Activated CD8-positive, alpha-beta memory T cell treated with anti-CD3 and anti-CD28 coated beads, Interleukin-2, amount 10 ng/mL, durations not matched to agents 7 days and 5 days (primary cell): ENCODE measurements at regions not wholly inside any gene's neighbourhood (a gene's known extent, or its start where the extent isn't known, plus 50 kb on each side); places are given as distances from the start of the nearest gene placed in this dataset.
"Not testable (repeated sequence)": the region's sequence is repeated elsewhere in the genome, so short reads cannot be mapped to it uniquely, and the experiment has no call there.

Source experiments
- ATAC-seq: fragments of 150-1000 bp; cut with Tn5 transposase; one replicate; pipeline ENCODE4 v1.10.0; 2021; ENCODE audit warnings: moderate library complexity
- CTCF ChIA-PET: fragments of 350-600 bp; sonication (Branson Sonifier 250); formaldehyde crosslinking; loops from one replicate; lab custom pipeline; 2021; ENCODE audit warnings: antibody characterized with exemption; lab: Charles Lee
- DNase-seq: peaks from one replicate; pipeline ENCODE4 v3.0.0-alpha.2; 2020
- H3K27ac Mint-ChIP-seq: one replicate; pipeline ENCODE4 v1.8.0; 2021; ENCODE audit warnings: mild to moderate bottlenecking, mixed read lengths
- H3K27me3 Mint-ChIP-seq: one replicate; pipeline ENCODE4 v1.8.0; 2021; ENCODE audit warnings: mixed read lengths
- H3K36me3 Mint-ChIP-seq: one replicate; pipeline ENCODE4 v1.8.0; 2021; ENCODE audit warnings: mild to moderate bottlenecking, mixed read lengths
- H3K4me1 Mint-ChIP-seq: one replicate; pipeline ENCODE4 v1.8.0; 2021; ENCODE audit warnings: mixed read lengths
- H3K4me3 Mint-ChIP-seq: one replicate; pipeline ENCODE4 v1.8.0; 2021; ENCODE audit warnings: mild to moderate bottlenecking, moderate library complexity, mixed read lengths
- H3K9me3 Mint-ChIP-seq: one replicate; pipeline ENCODE4 v1.8.0; 2022; ENCODE audit warnings: low read depth, mixed read lengths

DNA sequence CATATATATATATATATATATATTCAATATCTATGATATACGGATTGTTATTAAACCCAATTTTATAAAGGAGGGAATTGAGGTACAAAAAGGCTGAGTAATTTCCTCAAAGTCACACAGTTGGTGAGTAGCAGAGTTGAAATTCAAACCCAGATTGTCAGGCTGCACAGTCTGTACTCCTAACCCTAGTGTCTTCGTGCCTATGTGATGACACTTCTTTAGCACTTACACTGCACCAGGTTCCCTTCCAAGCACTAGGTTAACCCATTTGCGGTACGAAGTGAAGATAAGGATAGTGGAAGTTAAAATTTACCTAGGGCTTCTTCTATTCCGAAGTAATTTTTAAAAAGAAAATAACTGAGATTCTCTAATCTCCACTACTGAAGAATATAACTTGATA lies 125.1 kb upstream of the TSPAN8 start:
- DNase-seq (no peak), ATAC-seq (no peak)
- CTCF ChIA-PET, result no interaction called here
- Mint-ChIP-seq H3K27ac (no peak overlapping the region), H3K9me3 (no peaks in the 10 kb centered on the region), H3K4me1 (no peaks in the 10 kb centered on the region), H3K27me3 (no peaks in the 10 kb centered on the region), H3K4me3 (no peak overlapping the region), H3K36me3 (no peaks in the 10 kb centered on the region)

DNA sequence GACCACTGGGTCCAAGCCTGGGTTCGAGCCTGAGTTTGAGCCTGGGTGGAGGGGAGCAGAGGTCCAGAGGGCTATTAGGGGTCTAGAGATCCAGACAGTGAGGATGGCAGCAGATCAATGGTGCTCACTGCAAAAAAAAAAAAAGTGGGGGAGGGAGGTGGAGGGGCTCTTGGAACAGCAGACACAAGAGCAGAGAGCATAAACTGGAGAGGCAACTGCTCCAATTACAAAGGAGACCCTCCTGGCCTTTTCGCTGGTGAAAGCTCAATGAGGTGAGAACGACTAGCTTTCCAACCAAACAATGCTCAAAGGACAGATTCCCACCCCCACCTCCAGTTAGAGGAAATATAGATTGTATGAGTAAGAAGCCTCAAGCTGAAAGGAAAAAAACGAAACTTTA lies 124.2 kb upstream of the TSPAN8 start:
- no peaks in the 10 kb centered on the region for H3K36me3 Mint-ChIP-seq
- no peak for DNase-seq
- no peaks in the 10 kb centered on the region for H3K9me3 Mint-ChIP-seq
- H3K27me3 Mint-ChIP-seq, result no peaks in the 10 kb centered on the region
- no peak overlapping the region for H3K4me3 Mint-ChIP-seq
- CTCF ChIA-PET, result no interaction called here
- H3K4me1 Mint-ChIP-seq, result no peaks in the 10 kb centered on the region
- no peak for ATAC-seq
- no peak overlapping the region for H3K27ac Mint-ChIP-seq

DNA sequence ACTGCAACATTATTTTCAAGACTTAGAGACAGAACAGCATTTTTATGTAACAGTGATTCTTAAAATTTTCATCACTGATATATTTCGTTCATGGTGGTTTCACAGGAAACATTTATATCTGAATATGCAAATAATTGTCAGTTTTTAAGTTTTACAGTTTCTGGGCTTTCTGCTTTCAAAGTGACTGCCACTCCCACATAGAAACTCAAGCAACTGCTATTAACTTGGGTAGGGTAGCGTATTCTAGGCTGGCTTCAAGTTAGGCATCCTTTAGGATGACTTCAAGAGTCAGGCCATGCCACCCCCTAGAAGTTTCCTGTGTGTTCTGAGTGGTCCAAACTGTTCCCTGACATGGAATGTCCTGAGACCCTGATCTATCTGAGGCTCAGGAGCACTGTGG lies 123.6 kb upstream of the TSPAN8 start:
- no peaks in the 10 kb centered on the region for H3K9me3 Mint-ChIP-seq
- H3K27me3 Mint-ChIP-seq, result no peaks in the 10 kb centered on the region
- H3K27ac Mint-ChIP-seq, result no peak overlapping the region
- H3K36me3 Mint-ChIP-seq, result no peaks in the 10 kb centered on the region
- H3K4me3 Mint-ChIP-seq, result no peak overlapping the region
- no peaks in the 10 kb centered on the region for H3K4me1 Mint-ChIP-seq
- no peak for DNase-seq
- CTCF ChIA-PET, result no interaction called here
- no peak for ATAC-seq

DNA sequence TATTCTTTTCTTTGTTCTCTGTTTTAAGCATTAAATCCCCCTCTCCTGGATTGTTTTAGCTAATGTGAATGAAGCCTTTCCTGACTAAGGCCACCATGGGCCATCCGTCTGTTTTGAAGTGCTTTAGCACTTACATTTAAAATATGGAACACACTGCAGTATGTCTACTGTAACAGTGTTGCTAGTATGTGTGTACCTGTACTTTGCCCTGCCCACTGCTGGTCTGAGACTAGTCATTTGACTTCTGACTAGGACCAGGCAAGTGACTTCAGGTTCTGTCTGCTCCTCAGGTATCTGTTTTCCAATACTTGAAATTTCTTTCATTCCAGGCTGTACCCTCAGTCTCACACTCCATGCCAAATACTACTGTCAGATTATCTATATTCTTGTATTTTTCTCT lies 120.1 kb upstream of the TSPAN8 start:
- DNase-seq (no peak), ATAC-seq (no peak)
- Mint-ChIP-seq H3K27me3 (no peaks in the 10 kb centered on the region), H3K4me3 (no peak overlapping the region), H3K36me3 (no peaks in the 10 kb centered on the region), H3K27ac (no peak overlapping the region), H3K4me1 (no peaks in the 10 kb centered on the region), H3K9me3 (no peaks in the 10 kb centered on the region)
- CTCF ChIA-PET, result no interaction called here

DNA sequence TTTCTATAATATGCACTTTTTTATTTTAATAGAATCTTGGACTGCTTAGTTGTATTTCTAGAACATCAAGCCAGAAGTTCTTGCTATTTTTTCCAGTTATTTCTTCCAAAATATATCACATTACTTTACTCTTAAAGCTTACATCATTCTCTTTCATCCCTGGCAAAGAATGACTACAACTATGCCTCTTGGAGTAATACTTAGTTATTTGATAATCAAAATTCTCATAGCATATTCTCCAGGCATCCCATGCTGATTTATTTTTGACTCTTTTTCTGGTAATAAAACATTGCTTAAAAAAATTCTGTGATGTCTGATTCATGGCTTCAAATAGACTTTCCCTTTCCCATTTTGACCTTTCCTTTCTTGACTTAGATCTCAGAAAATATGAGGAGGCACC lies 118.7 kb upstream of the TSPAN8 start:
- Mint-ChIP-seq H3K27me3 (no peaks in the 10 kb centered on the region), H3K4me3 (no peak overlapping the region), H3K4me1 (no peaks in the 10 kb centered on the region), H3K9me3 (no peaks in the 10 kb centered on the region), H3K36me3 (no peaks in the 10 kb centered on the region), H3K27ac (no peak overlapping the region)
- DNase-seq, result no peak
- CTCF ChIA-PET, result no interaction called here
- no peak for ATAC-seq

DNA sequence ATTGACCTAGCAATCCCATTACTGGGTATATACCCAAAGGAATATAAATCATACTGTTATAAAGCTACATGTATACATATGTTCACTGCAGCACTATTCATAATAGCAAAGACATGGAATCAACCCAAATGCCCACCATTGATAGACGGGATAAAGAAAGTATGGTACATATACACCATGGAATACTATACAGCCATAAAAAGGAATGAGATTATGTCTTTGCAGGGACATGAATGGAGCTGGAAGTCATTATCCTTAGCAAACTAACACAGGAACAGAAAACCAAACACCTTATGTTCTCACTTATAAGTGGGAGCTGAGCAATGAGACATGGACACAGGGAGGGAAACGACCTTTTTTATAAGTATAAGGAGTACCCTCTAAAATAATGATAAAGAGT lies 113.0 kb upstream of the TSPAN8 start:
- H3K27ac Mint-ChIP-seq, H3K4me3 Mint-ChIP-seq, H3K9me3 Mint-ChIP-seq, CTCF ChIA-PET, H3K36me3 Mint-ChIP-seq, DNase-seq, ATAC-seq, H3K27me3 Mint-ChIP-seq, H3K4me1 Mint-ChIP-seq: not testable (repeated sequence)

DNA sequence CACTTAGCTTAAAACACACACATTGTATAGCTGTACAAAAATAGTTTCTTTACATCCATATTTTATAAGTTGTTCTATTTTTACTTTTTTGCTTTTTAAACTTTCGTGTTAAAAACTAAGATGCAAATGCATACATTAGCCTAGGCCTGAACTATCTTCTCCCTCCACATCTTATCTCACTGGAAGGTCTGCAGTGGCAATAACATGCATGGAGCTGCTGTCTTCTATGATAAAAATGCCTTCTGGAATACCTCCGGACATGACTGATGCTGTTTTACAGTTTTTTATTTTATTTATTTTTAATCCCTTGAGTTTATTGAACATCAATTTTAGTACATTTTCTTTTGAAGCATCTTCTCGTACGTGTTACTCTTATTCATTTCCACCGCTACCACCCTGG lies 112.3 kb upstream of the TSPAN8 start:
- Mint-ChIP-seq H3K27ac (no peak overlapping the region), H3K4me3 (no peak overlapping the region), H3K9me3 (peaks cover 2% of the 10 kb centered on the region), H3K27me3 (no peaks in the 10 kb centered on the region), H3K36me3 (no peaks in the 10 kb centered on the region), H3K4me1 (no peaks in the 10 kb centered on the region)
- CTCF ChIA-PET, result no interaction called here
- DNase-seq (no peak), ATAC-seq (no peak)

DNA sequence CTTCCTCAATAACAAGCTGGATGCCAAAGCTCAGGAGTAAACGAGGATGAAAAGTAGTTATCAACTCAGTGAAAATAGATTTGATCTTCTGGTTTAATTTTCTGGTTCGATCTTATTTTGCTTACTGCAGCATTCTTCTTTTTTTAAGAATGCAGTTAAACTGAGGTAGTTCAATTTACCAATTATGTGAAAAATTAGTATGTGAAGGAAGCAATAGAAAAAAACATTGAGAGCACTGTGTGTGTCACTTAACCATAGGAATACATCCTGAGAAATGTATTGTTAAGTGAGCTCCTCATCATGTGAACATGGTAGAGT lies 111.4 kb upstream of the TSPAN8 start:
- Mint-ChIP-seq H3K36me3 (no peaks in the 10 kb centered on the region), H3K4me1 (no peaks in the 10 kb centered on the region)
- no peak for DNase-seq

DNA sequence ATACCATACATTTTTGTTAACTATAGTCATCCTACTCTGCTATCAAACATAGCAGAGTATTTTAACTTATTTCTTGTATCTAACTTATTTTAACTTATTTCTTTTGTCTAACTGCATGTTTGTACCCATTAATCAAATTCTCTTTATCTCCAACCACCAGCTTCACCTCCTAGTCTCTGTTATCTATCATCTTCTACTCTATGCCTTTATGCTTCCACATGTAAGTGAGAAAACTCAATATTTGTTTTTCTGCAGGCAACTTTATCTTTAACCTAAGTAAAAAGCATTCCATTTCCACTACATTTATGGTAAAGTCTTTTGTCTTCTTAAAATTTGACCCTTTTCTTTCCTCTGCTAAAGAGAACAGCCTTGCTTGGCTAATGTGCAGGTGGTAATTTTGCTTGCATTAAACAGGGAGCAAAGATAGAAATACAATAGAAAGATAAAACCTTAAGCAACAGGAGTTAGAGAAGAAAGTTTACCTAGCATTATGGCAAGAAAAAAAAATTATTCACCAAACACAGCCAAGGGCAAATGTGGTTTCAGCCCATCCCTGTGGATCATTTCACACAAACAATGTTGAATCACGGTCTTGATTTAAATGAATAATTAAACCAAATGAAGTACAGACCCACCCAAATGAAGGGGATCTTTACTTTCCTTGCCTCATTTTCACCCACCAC lies 110.9 kb upstream of the TSPAN8 start:
- CTCF ChIA-PET, result no interaction called here
- Mint-ChIP-seq H3K36me3 (no peaks in the 10 kb centered on the region), H3K9me3 (peaks cover 2% of the 10 kb centered on the region), H3K27ac (no peak overlapping the region), H3K4me1 (no peaks in the 10 kb centered on the region), H3K27me3 (no peaks in the 10 kb centered on the region), H3K4me3 (no peak overlapping the region)
- DNase-seq (no peak), ATAC-seq (no peak)

More for the DNA sequence above, 111.4 kb upstream of the TSPAN8 start:
- CTCF ChIA-PET, result no interaction called here
- Mint-ChIP-seq H3K4me3 (no peak overlapping the region), H3K27ac (no peak overlapping the region), H3K9me3 (peaks cover 2% of the 10 kb centered on the region), H3K27me3 (no peaks in the 10 kb centered on the region)
- no peak for ATAC-seq

DNA sequence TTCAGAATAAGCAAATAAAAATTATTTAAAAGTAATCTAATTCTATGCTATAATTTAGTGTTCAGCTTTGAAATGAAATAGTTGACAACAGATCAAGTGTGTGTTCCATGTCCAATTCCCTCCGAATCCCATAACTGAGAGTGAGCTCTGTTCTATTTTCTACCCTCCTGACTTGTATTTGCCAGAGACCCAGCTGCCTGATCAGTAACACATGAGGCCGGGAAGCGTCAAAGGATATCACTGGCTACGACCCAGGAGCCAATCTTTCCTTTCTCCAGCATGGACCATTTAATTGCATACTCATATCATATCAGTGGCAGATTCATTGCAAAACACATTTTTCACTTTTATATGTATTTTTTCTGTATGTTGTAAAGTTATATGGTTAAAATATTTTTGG lies 108.8 kb upstream of the TSPAN8 start:
- CTCF ChIA-PET, result no interaction called here
- Mint-ChIP-seq H3K9me3 (peaks cover 5% of the 10 kb centered on the region), H3K36me3 (no peaks in the 10 kb centered on the region), H3K4me3 (no peak overlapping the region), H3K27me3 (no peaks in the 10 kb centered on the region), H3K4me1 (no peaks in the 10 kb centered on the region), H3K27ac (no peak overlapping the region)
- DNase-seq (no peak), ATAC-seq (no peak)

DNA sequence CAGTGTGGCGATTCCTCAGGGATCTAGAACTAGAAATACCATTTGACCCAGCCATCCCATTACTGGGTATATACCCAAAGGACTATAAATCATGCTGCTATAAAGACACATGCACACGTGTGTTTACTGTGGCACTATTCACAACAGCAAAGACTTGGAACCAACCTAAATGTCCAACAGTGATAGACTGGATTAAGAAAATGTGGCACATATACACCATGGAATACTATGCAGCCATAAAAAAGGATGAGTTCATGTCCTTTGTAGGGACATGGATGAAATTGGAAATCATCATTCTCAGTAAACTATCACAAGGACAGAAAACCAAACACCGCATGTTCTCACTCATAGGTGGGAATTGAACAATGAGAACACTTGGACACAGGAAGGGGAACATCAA lies 107.9 kb upstream of the TSPAN8 start:
- H3K27ac Mint-ChIP-seq, ATAC-seq, H3K27me3 Mint-ChIP-seq, H3K9me3 Mint-ChIP-seq, H3K36me3 Mint-ChIP-seq, H3K4me3 Mint-ChIP-seq, DNase-seq, CTCF ChIA-PET, H3K4me1 Mint-ChIP-seq: not testable (repeated sequence)

DNA sequence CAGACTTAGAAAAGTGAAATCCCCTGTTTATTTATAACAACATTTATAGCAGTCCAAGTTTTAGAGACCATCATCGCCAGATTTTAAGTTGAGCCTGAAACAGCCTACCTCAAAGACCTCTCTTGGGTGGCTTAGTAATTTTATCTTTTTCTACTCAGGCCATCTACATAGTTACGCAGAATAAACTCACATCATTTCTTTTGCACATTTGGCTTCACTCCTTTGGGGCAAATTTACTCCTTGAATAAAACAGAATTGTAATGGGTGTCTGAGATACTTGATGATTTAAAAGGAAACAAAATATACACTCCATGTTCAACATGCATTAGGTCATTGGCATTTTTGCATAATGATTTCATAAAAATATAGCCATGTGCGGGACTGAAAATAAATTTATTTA lies 104.7 kb upstream of the TSPAN8 start:
- H3K27me3 Mint-ChIP-seq, result no peaks in the 10 kb centered on the region
- no peak overlapping the region for H3K27ac Mint-ChIP-seq
- H3K36me3 Mint-ChIP-seq, result no peaks in the 10 kb centered on the region
- H3K4me1 Mint-ChIP-seq, result no peaks in the 10 kb centered on the region
- ATAC-seq, result no peak
- peaks cover 3% of the 10 kb centered on the region for H3K9me3 Mint-ChIP-seq
- CTCF ChIA-PET, result no interaction called here
- DNase-seq, result no peak
- H3K4me3 Mint-ChIP-seq, result no peak overlapping the region

DNA sequence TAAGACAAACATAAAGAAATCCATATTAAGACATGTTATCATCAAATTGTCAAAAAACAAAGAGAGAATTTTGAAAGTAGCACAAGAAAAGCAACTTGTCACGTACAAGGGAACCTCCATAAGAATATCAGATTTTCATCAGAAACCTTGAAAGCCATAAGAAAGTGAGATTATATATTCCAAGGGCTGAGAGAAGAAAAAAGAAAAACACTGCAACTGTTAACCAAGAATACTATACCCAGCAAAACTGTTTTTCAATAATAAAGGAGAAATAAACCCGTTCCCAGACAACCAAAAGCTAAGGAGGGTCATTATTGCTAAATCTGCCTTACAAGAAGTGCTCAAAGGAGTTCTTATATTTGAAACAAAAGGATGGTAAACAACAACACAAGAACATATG lies 94.7 kb upstream of the TSPAN8 start:
- Mint-ChIP-seq H3K27ac (no peak overlapping the region), H3K27me3 (no peaks in the 10 kb centered on the region), H3K4me1 (no peaks in the 10 kb centered on the region), H3K4me3 (no peak overlapping the region), H3K36me3 (no peaks in the 10 kb centered on the region), H3K9me3 (peaks cover 11% of the 10 kb centered on the region)
- ATAC-seq (no peak), DNase-seq (no peak)
- CTCF ChIA-PET, result no interaction called here

DNA sequence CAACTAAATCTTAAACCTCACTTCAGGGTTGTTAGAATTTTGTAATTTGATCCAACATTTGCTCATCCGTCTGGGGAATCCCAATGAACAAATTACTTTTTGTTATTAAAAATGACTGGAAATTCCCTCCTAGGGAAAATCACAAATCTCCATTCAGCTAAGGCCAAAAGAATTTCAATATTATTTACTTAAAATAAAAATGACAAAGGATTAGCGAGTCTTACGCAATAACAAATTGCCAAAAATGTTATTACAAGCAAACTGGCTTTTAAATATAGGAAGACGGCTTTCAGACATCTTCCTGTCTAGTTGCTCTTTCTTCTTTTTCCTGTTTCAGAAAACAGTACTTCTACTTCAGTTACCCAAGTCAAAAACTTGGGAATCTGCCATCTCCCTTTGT lies 92.4 kb upstream of the TSPAN8 start:
- CTCF ChIA-PET, result no interaction called here
- Mint-ChIP-seq H3K9me3 (peaks cover 14% of the 10 kb centered on the region), H3K4me1 (no peaks in the 10 kb centered on the region), H3K36me3 (no peaks in the 10 kb centered on the region), H3K4me3 (no peak overlapping the region), H3K27ac (no peak overlapping the region), H3K27me3 (no peaks in the 10 kb centered on the region)
- ATAC-seq (no peak), DNase-seq (no peak)

DNA sequence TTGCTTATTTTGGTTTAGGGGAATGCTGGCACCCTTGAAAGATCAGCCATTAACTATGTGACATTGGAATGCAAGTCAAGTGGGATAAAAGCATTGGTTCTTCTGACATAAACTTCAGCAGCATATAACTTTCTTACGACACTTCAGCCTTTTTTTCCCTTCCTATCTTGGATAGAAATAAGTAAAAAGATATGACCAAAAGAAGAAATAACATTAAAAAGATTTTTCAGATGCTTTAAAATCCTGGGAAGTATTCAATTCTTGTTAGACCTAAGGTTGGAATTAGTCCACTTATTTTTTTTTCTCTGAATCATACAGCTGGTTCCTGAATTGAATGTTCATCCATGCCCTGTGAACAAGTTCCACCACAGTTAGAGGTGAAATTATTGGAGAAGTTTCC lies 85.6 kb upstream of the TSPAN8 start:
- Mint-ChIP-seq H3K36me3 (no peaks in the 10 kb centered on the region), H3K27ac (no peak overlapping the region), H3K4me3 (no peak overlapping the region), H3K27me3 (no peaks in the 10 kb centered on the region), H3K9me3 (peaks cover 4% of the 10 kb centered on the region), H3K4me1 (no peaks in the 10 kb centered on the region)
- no peak for DNase-seq
- no peak for ATAC-seq
- CTCF ChIA-PET, result no interaction called here
